ENCODE measurements at regions not wholly inside any gene's neighbourhood (a gene's known extent, or its start where the extent isn't known, plus 50 kb on each side); places are given as distances from the start of the nearest gene placed in this dataset.
A peak's percentile ranks its signal among the peaks of the same experiment; 100 is the strongest.
"Not testable (repeated sequence)": the region's sequence is repeated elsewhere in the genome, so short reads cannot be mapped to it uniquely, and the experiment has no call there.

GRCh38 chr5:176133289-176133870 is 104.8 kb upstream of the SIMC1 start:
- TF ChIP-seq CTCF (IDR thresholded peaks at IDR 0.05; ENCODE audit: borderline replicate concordance, extremely low read depth, insufficient read depth) = no peak
- Histone ChIP-seq H3K27me3 (ENCODE audit: control insufficient read depth, insufficient read depth, low read length) (no peaks in the 10 kb centered on the region), H3K27ac (ENCODE audit: low read depth in 2 of 2, low read length in 2 of 2) (no peak overlapping the region), H3K36me3 (ENCODE audit: control insufficient read depth in 2 of 3, insufficient read depth in 3 of 3, low read length in 3 of 3) (no peaks in the 10 kb centered on the region), H3K4me3 (ENCODE audit: low read length in 3 of 3) (no peak overlapping the region), H3K9me3 (ENCODE audit: control insufficient read depth in 2 of 3, insufficient read depth in 1 of 3, low read length in 3 of 3) (no peaks in the 10 kb centered on the region), H3K9ac (ENCODE audit: low read length in 3 of 3) (no peak overlapping the region), H3K4me1 (ENCODE audit: control insufficient read depth in 2 of 3, insufficient read depth in 2 of 3, low read depth in 1 of 3, low read length in 3 of 3) (no peaks in the 10 kb centered on the region)
- intact Hi-C loops (cut with DNase I) = no loop called here
- FAIRE-seq = no peak
- DNase-seq = peak in 4 of 5 donors; percentile 29 to 58 (median 50)

- intact Hi-C loops (cut with DNase I) = no loop called here
- H3K4me3 ChIP-seq (ENCODE audit: low read length in 3 of 3) = no peak overlapping the region
- H3K36me3 ChIP-seq (ENCODE audit: control insufficient read depth in 2 of 3, insufficient read depth in 3 of 3, low read length in 3 of 3) = no peaks in the 10 kb centered on the region
- H3K4me1 ChIP-seq (ENCODE audit: control insufficient read depth in 2 of 3, insufficient read depth in 2 of 3, low read depth in 1 of 3, low read length in 3 of 3) = no peaks in the 10 kb centered on the region
- DNase-seq (peak in 1 of 5 donors; percentile 19), FAIRE-seq (no peak)
- H3K9ac ChIP-seq (ENCODE audit: low read length in 3 of 3) = no peak overlapping the region
- H3K9me3 ChIP-seq (ENCODE audit: control insufficient read depth in 2 of 3, insufficient read depth in 1 of 3, low read length in 3 of 3) = no peaks in the 10 kb centered on the region
- no peak overlapping the region for H3K27ac ChIP-seq (ENCODE audit: low read depth in 2 of 2, low read length in 2 of 2)
- no peaks in the 10 kb centered on the region for H3K27me3 ChIP-seq (ENCODE audit: control insufficient read depth, insufficient read depth, low read length)
- no peak for TF ChIP-seq CTCF (IDR thresholded peaks at IDR 0.05; ENCODE audit: borderline replicate concordance, extremely low read depth, insufficient read depth)
Observed at GRCh38 chr5:176133877-176134276, 104.3 kb upstream of the SIMC1 start.

- Histone ChIP-seq H3K4me3 (ENCODE audit: low read length in 3 of 3) (no peak overlapping the region), H3K9me3 (ENCODE audit: control insufficient read depth in 2 of 3, insufficient read depth in 1 of 3, low read length in 3 of 3) (no peaks in the 10 kb centered on the region), H3K4me1 (ENCODE audit: control insufficient read depth in 2 of 3, insufficient read depth in 2 of 3, low read depth in 1 of 3, low read length in 3 of 3) (no peaks in the 10 kb centered on the region), H3K27me3 (ENCODE audit: control insufficient read depth, insufficient read depth, low read length) (no peaks in the 10 kb centered on the region), H3K27ac (ENCODE audit: low read depth in 2 of 2, low read length in 2 of 2) (no peak overlapping the region), H3K36me3 (ENCODE audit: control insufficient read depth in 2 of 3, insufficient read depth in 3 of 3, low read length in 3 of 3) (no peaks in the 10 kb centered on the region), H3K9ac (ENCODE audit: low read length in 3 of 3) (no peak overlapping the region)
- peak in 4 of 5 donors; percentile 7 to 59 (median 40) for DNase-seq
- no peak for TF ChIP-seq CTCF (IDR thresholded peaks at IDR 0.05; ENCODE audit: borderline replicate concordance, extremely low read depth, insufficient read depth)
- no peak for FAIRE-seq
- intact Hi-C loops (cut with DNase I) = no loop called here
Observed at GRCh38 chr5:176134529-176135223, 103.5 kb upstream of the SIMC1 start.

GRCh38 chr5:176140138-176140537 is 98.1 kb upstream of the SIMC1 start:
- DNase-seq; intact Hi-C loops (cut with DNase I); FAIRE-seq; H3K27ac ChIP-seq (ENCODE audit: low read depth in 2 of 2, low read length in 2 of 2); H3K9me3 ChIP-seq (ENCODE audit: control insufficient read depth in 2 of 3, insufficient read depth in 1 of 3, low read length in 3 of 3); H3K36me3 ChIP-seq (ENCODE audit: control insufficient read depth in 2 of 3, insufficient read depth in 3 of 3, low read length in 3 of 3); H3K9ac ChIP-seq (ENCODE audit: low read length in 3 of 3); H3K4me1 ChIP-seq (ENCODE audit: control insufficient read depth in 2 of 3, insufficient read depth in 2 of 3, low read depth in 1 of 3, low read length in 3 of 3); H3K4me3 ChIP-seq (ENCODE audit: low read length in 3 of 3); H3K27me3 ChIP-seq (ENCODE audit: control insufficient read depth, insufficient read depth, low read length): not testable (repeated sequence)
